ENCODE measurements at regions not wholly inside any gene's neighbourhood (a gene's known extent, or its start where the extent isn't known, plus 50 kb on each side); places are given as distances from the start of the nearest gene placed in this dataset.

GRCh38 chr12:46560874-46561273 lies 188.3 kb upstream of the SLC38A2 start:
- TF ChIP-seq CEBPB (IDR thresholded peaks at IDR 0.05; ENCODE audit: low read depth) (no peak), CTCF (IDR thresholded peaks at IDR 0.05 in 2 of 3, conservative IDR thresholded peaks at IDR 0.05 in 1 of 3; ENCODE audit: borderline replicate concordance in 1 of 3, insufficient read depth in 1 of 3, low read depth in 2 of 3, low read length in 2 of 3) (no peak)
- TF ChIP-seq, protein P1, sequence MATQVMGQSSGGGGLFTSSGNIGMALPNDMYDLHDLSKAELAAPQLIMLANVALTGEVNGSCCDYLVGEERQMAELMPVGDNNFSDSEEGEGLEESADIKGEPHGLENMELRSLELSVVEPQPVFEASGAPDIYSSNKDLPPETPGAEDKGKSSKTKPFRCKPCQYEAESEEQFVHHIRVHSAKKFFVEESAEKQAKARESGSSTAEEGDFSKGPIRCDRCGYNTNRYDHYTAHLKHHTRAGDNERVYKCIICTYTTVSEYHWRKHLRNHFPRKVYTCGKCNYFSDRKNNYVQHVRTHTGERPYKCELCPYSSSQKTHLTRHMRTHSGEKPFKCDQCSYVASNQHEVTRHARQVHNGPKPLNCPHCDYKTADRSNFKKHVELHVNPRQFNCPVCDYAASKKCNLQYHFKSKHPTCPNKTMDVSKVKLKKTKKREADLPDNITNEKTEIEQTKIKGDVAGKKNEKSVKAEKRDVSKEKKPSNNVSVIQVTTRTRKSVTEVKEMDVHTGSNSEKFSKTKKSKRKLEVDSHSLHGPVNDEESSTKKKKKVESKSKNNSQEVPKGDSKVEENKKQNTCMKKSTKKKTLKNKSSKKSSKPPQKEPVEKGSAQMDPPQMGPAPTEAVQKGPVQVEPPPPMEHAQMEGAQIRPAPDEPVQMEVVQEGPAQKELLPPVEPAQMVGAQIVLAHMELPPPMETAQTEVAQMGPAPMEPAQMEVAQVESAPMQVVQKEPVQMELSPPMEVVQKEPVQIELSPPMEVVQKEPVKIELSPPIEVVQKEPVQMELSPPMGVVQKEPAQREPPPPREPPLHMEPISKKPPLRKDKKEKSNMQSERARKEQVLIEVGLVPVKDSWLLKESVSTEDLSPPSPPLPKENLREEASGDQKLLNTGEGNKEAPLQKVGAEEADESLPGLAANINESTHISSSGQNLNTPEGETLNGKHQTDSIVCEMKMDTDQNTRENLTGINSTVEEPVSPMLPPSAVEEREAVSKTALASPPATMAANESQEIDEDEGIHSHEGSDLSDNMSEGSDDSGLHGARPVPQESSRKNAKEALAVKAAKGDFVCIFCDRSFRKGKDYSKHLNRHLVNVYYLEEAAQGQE (IDR thresholded peaks at IDR 0.05; ENCODE audit: low read depth) = no peak

Measured in HCT116 (cell line).